Erythroblast (primary cell): ENCODE measurements at regions not wholly inside any gene's neighbourhood (a gene's known extent, or its start where the extent isn't known, plus 50 kb on each side); places are given as distances from the start of the nearest gene placed in this dataset.

Source experiments
- GATA1 ChIP-seq: IDR thresholded peaks from 2 replicates; pipeline ENCODE4 v1.6.1; 2011; ENCODE audit warnings: low read depth, mild to moderate bottlenecking, control low read depth, low read length, moderate library complexity
- POLR2A ChIP-seq: IDR thresholded peaks from 2 replicates; pipeline ENCODE4 v1.6.1; 2011; ENCODE audit warnings: mild to moderate bottlenecking, low read length

GRCh38 chr14:95417492-95417891, 97.8 kb upstream of the CLMN start:
- TF ChIP-seq POLR2A (no peak), GATA1 (no peak)
